NCI-H128 (cell line): ENCODE measurements at regions not wholly inside any gene's neighbourhood (a gene's known extent, or its start where the extent isn't known, plus 50 kb on each side); places are given as distances from the start of the nearest gene placed in this dataset.
"Not testable (repeated sequence)": the region's sequence is repeated elsewhere in the genome, so short reads cannot be mapped to it uniquely, and the experiment has no call there.

Experiments used
- DNase-seq: peaks from one replicate; lab custom pipeline; 2025; ENCODE audit not compliant: unreplicated experiment; lab: John Stamatoyannopoulos, UW

GRCh38 chr18:5830902-5831301, 64.4 kb downstream of the TMEM200C start:
- not testable (repeated sequence) for DNase-seq

GRCh38 chr18:5828913-5829312, 66.4 kb downstream of the TMEM200C start:
- no peak for DNase-seq

- DNase-seq, result no peak
Observed at GRCh38 chr18:5825663-5826062, 69.7 kb downstream of the TMEM200C start.

- no peak for DNase-seq
Observed at GRCh38 chr18:5824370-5824984, 70.8 kb downstream of the TMEM200C start.

- no peak for DNase-seq
Observed at GRCh38 chr18:5817816-5818215, 77.5 kb downstream of the TMEM200C start.

GRCh38 chr18:5806860-5807259, 88.5 kb downstream of the TMEM200C start:
- no peak for DNase-seq

- DNase-seq, result no peak
Observed at GRCh38 chr18:5787936-5788335, 107.4 kb downstream of the TMEM200C start.

- DNase-seq, result no peak
Observed at GRCh38 chr18:5779922-5780321, 115.4 kb downstream of the TMEM200C start.

GRCh38 chr18:5772306-5773105, 122.8 kb downstream of the TMEM200C start:
- no peak for DNase-seq

- no peak for DNase-seq
Observed at GRCh38 chr18:5771343-5771742, 124.0 kb downstream of the TMEM200C start.

GRCh38 chr18:5770176-5770575, 125.1 kb downstream of the TMEM200C start:
- no peak for DNase-seq

GRCh38 chr18:5768454-5768853, 126.9 kb downstream of the TMEM200C start:
- no peak for DNase-seq

GRCh38 chr18:5759194-5759593, 136.1 kb downstream of the TMEM200C start:
- no peak for DNase-seq

- no peak for DNase-seq
Observed at GRCh38 chr18:5756823-5757222, 138.5 kb downstream of the TMEM200C start.

- DNase-seq, result no peak
Observed at GRCh38 chr18:5747678-5748077, 147.6 kb downstream of the TMEM200C start.

- DNase-seq, result no peak
Observed at GRCh38 chr18:5746844-5747243, 148.5 kb downstream of the TMEM200C start.

- no peak for DNase-seq
Observed at GRCh38 chr18:5744659-5745058, 150.7 kb downstream of the TMEM200C start.

GRCh38 chr18:5738526-5738925, 156.8 kb downstream of the TMEM200C start:
- no peak for DNase-seq

- DNase-seq, result no peak
Observed at GRCh38 chr18:5732318-5732717, 163.0 kb downstream of the TMEM200C start.

GRCh38 chr18:5729983-5730699, 165.2 kb downstream of the TMEM200C start:
- DNase-seq, result no peak

- DNase-seq, result no peak
Observed at GRCh38 chr18:5728531-5728930, 166.8 kb downstream of the TMEM200C start.

- DNase-seq, result no peak
Observed at GRCh38 chr18:5726011-5726410, 169.3 kb downstream of the TMEM200C start.
